HK-2 (cell line): ENCODE measurements at regions not wholly inside any gene's neighbourhood (a gene's known extent, or its start where the extent isn't known, plus 50 kb on each side); places are given as distances from the start of the nearest gene placed in this dataset.
"Not testable (repeated sequence)": the region's sequence is repeated elsewhere in the genome, so short reads cannot be mapped to it uniquely, and the experiment has no call there.

ENCODE experiments used
- DNase-seq: peaks from one replicate; pipeline ENCODE4 v3.0.0-alpha.2; 2018; ENCODE audit not compliant: unreplicated experiment

GRCh38 chrX:56130031-56130430 lies 102.1 kb upstream of the KLF8 start:
- peak; percentile 21 for DNase-seq

- no peak for DNase-seq
Observed at GRCh38 chrX:56130436-56130835, 101.7 kb upstream of the KLF8 start.

DNA sequence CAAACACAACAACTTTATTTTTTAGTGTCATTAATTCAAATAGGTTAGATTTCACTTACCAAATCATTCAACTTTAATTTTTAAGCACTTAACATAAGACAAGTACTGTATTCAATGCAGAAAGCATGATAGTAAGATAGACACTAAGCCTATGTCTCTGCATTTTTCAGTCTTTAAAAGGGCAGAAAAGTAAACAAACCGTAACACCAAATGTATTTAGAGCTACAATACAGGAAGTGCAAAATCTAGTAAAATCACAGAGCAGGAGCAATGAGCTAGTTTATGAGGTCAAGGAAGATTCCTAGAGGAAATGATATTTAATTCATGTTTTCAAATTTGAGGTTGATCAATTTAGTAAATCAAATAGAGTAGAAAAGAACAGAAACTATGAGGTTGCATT lies 68.0 kb upstream of the KLF8 start:
- DNase-seq: not testable (repeated sequence)
